Heart right ventricle (tissue), 16 donors: ENCODE measurements at regions not wholly inside any gene's neighbourhood (a gene's known extent, or its start where the extent isn't known, plus 50 kb on each side); places are given as distances from the start of the nearest gene placed in this dataset.

Source experiments
- ATAC-seq, 8 donors: fragments of 200-7000 bp; cut with Tn5 transposase; one replicate each; pipeline ENCODE4 v1.9.1; 2020; ENCODE audit warnings: mild to moderate bottlenecking in 8 of 8, moderate library complexity in 8 of 8, moderate number of reproducible peaks in 1 of 8
- DNase-seq, 2 donors: peaks; one replicate each; pipeline ENCODE4 v3.0.0-alpha.2; 2020
- H3K27ac ChIP-seq, 10 donors: fragments of 200-600 bp; sonication (generic) in 2 of 10; one replicate each; pipeline versions ENCODE4 v1.5.0 to v1.8.0; 2020 to 2022; ENCODE audit warnings: mild to moderate bottlenecking in 3 of 10
- H3K27me3 ChIP-seq, 7 donors: fragments of 200-600 bp; one replicate each; pipeline ENCODE4 v1.8.0; 2021 to 2022; ENCODE audit warnings: mild to moderate bottlenecking in 2 of 7
- H3K36me3 ChIP-seq, 9 donors: fragments of 200-600 bp; sonication (generic) in 1 of 9; one replicate each; pipeline versions ENCODE4 v1.5.0 to v1.8.0; 2020 to 2022; ENCODE audit warnings: mild to moderate bottlenecking in 2 of 9
- H3K4me1 ChIP-seq, 9 donors: fragments of 200-600 bp; sonication (generic) in 1 of 9; one replicate each; pipeline versions ENCODE4 v1.5.0 to v1.8.0; 2020 to 2022; ENCODE audit warnings: mild to moderate bottlenecking in 4 of 9
- H3K4me3 ChIP-seq, 10 donors: fragments of 200-600 bp; sonication (generic) in 2 of 10; one replicate each; pipeline versions ENCODE4 v1.5.0 to v1.8.0; 2020 to 2022; ENCODE audit warnings: mild to moderate bottlenecking in 7 of 10, moderate library complexity in 2 of 10
- H3K9me3 ChIP-seq, 11 donors: fragments of 200-600 bp in 10 of 11; sonication (generic) in 2 of 11; one replicate each; pipeline versions ENCODE4 v1.5.0 to v1.8.0; 2013 to 2022; ENCODE audit warnings: mild to moderate bottlenecking in 2 of 11, control low read depth in 1 of 11, moderate library complexity in 1 of 11
- WGBS, 2 donors: extraction: QIAGEN DNeasy Blood & Tissue Kit; methylation state at CpG; one replicate each; pipeline ENCODE4 v1.1.7; 2013; ENCODE audit warnings: inconsistent platforms in 1 of 2; 5-methylcytosine and 5-hydroxymethylcytosine counted together
- intact Hi-C, 10 donors: fragments of 100-400 bp; cut with DNase I; formaldehyde crosslinking; loops; one replicate each; pipeline versions ENCODE4 v1.11.1 to v1.14.2; 2022
- TF ChIP-seq, protein P1 (sequence below), 9 donors: fragments of 200-600 bp; sonication (generic) in 2 of 9; IDR thresholded peaks; one replicate each; pipeline versions ENCODE4 v1.5.0 to v1.8.0; 2021 to 2022; ENCODE audit warnings: antibody characterized with exemption in 9 of 9, mild to moderate bottlenecking in 5 of 9, moderate library complexity in 1 of 9
- donor health status: Arrhythmogenic right ventricular cardiomyopathy.
- donor health status: ischemic (EF 13 %, LVEDD 7.1; RV severe dilation, severe dysfunction).
- donor health status: healthy with polysubstance abuse.
- donor health status: DM: no; HTN: yes; CAD: no.
- donor health status: DM: no; HTN: no; CAD: no.
- donor health status: ischemic (EF 25% LVEDD 6.9; RV normal size, moderate dysfunction).
- donor health status: ischemic (EF 25% LVEDD 5.7; RV mildly dilated, moderate dysfunction).
- donor health status: healthy.
- donor health status: DM: yes; HTN: yes; CAD: no.
- donor health status: Ischemic cardiomyopathy.
- donor health status: ischemic (EF 35%, LVEDD 5.7; RV mildly dilated, moderate dysfunction).
- donor health status: nonischemic (EF 11% LVEDD 7.7; RV severe dilation, severe dysfunction).
- donor health status: DM: yes; HTN: yes; CAD: no.
- donor health status: PGD.
- donor health status: ischemic (EF 29% LVEDD 5.4; RV normal size, mild dysfunction).
- donor health status: nonischemic (EF 23%, LVEDD 6.1; RV moderate dilation, normal function).

DNA sequence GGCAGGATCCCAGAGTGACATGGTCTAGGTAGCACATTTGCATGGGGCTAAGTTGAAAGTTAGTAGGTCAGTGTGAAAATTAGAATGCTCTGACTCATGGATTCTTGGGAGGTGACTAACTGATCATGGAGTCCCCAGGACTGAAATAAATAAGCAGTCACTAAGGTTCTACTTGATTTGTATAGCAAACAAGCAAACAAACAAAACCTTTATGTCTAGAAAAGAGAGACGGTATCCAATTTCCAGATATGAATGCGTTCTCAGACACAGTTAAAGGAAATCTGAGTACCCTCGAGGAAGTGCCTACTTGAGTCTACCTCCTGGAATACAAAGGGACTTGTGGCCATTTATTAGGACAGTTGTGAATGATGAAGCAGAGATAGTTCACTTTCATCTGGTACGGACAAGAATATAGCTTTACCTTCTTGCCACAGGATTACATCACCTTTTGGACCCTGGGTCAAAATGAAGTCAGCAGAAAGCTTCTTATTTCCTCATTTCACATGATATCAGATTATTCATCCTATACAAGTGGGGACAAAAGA lies 54.3 kb upstream of the AGPS start:
- ATAC-seq = no peak
- intact Hi-C loops = loop anchor here (5.0 to 10.0 kb wide), 10 partner anchors 73 to 424 kb away; partner anchors contain the start of gene NFE2L2 (in 1 of the 10)
- WGBS, 2 donors = 87 to 92% methylated on average over 4 of the region's 4 CpGs

DNA sequence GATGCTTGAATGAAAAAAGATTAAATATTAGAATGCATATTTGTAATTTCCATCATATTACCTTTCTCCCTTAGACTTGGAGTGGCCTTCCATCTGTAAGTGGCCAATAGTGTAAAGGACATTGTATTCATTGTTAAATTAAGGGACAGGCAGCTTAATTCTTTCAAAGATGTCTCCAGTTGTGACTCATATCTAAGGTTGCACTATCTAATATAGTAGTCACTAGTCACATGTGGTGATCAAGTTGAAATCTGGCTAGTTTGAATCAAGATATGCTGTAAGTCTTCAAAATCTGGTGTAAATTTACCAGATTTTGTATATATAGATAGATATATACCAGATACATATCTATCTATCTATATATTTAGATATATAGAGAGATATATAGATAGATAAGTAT lies 52.4 kb upstream of the AGPS start:
- TF ChIP-seq, protein P1, sequence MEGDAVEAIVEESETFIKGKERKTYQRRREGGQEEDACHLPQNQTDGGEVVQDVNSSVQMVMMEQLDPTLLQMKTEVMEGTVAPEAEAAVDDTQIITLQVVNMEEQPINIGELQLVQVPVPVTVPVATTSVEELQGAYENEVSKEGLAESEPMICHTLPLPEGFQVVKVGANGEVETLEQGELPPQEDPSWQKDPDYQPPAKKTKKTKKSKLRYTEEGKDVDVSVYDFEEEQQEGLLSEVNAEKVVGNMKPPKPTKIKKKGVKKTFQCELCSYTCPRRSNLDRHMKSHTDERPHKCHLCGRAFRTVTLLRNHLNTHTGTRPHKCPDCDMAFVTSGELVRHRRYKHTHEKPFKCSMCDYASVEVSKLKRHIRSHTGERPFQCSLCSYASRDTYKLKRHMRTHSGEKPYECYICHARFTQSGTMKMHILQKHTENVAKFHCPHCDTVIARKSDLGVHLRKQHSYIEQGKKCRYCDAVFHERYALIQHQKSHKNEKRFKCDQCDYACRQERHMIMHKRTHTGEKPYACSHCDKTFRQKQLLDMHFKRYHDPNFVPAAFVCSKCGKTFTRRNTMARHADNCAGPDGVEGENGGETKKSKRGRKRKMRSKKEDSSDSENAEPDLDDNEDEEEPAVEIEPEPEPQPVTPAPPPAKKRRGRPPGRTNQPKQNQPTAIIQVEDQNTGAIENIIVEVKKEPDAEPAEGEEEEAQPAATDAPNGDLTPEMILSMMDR (IDR thresholded peaks at IDR 0.05) = no peak
- intact Hi-C loops = no loop called here

More for the DNA sequence above, 54.3 kb upstream of the AGPS start:
- no peaks in the 10 kb centered on the region for H3K27me3 ChIP-seq
- peaks cover 0 to 3% (median 0%) of the 10 kb centered on the region in 9 donors for H3K4me1 ChIP-seq
- TF ChIP-seq, protein P1 (IDR thresholded peaks at IDR 0.05) = no peak
- no peaks in the 10 kb centered on the region for H3K9me3 ChIP-seq
- H3K36me3 ChIP-seq = peaks cover 0 to 15% (median 0%) of the 10 kb centered on the region in 9 donors
- H3K27ac ChIP-seq = no peak overlapping the region
- DNase-seq = no peak
- H3K4me3 ChIP-seq = no peak overlapping the region

DNA sequence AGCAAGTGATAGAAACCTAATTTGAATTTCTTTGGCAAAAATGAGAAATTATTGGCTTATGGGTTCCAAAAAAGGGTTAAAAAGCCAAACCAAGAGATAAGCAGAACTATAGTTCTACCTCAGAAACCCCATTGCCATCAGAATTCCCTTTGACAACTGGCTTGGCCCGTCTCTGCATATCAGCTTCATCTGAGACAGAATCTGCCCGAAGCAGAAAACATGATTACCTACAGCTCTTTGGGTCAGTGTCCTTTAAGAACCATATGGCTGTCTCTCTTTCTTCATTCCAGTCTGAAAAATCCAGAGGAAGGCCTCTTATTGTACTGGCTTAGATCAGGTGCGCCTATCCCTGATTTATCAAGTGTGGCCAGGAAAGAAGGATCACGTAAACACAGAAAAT lies 49.8 kb upstream of the AGPS start:
- intact Hi-C loops = no loop called here
- DNase-seq (no peak), ATAC-seq (no peak)
- Histone ChIP-seq H3K27ac (no peak overlapping the region), H3K4me3 (no peak overlapping the region), H3K9me3 (no peaks in the 10 kb centered on the region), H3K36me3 (peaks cover 0 to 6% (median 0%) of the 10 kb centered on the region in 9 donors), H3K27me3 (no peaks in the 10 kb centered on the region), H3K4me1 (peaks cover 0 to 6% (median 0%) of the 10 kb centered on the region in 9 donors)
- TF ChIP-seq, protein P1 (IDR thresholded peaks at IDR 0.05) = no peak
- WGBS, 2 donors = 95 to 96% methylated on average over 4 of the region's 4 CpGs

More for the DNA sequence above, 52.4 kb upstream of the AGPS start:
- H3K4me3 ChIP-seq = no peak overlapping the region
- peaks cover 0 to 1% (median 0%) of the 10 kb centered on the region in 9 donors for H3K4me1 ChIP-seq
- H3K36me3 ChIP-seq = peaks cover 0 to 12% (median 0%) of the 10 kb centered on the region in 9 donors
- DNase-seq = no peak
- no peaks in the 10 kb centered on the region for H3K9me3 ChIP-seq
- H3K27me3 ChIP-seq = no peaks in the 10 kb centered on the region
- no peak overlapping the region for H3K27ac ChIP-seq
- no peak for ATAC-seq
